ENCODE measurements at regions not wholly inside any gene's neighbourhood (a gene's known extent, or its start where the extent isn't known, plus 50 kb on each side); places are given as distances from the start of the nearest gene placed in this dataset.
"Not testable (repeated sequence)": the region's sequence is repeated elsewhere in the genome, so short reads cannot be mapped to it uniquely, and the experiment has no call there.

GRCh38 chr7:53596230-53596629 lies 560.8 kb downstream of the POM121L12 start:
- no peak for DNase-seq

GRCh38 chr7:53600296-53600695 lies 564.9 kb downstream of the POM121L12 start:
- no peak for DNase-seq

- peak; percentile 26 for DNase-seq
These were observed 567.5 kb downstream of the POM121L12 start for GRCh38 chr7:53602817-53603418.

DNA sequence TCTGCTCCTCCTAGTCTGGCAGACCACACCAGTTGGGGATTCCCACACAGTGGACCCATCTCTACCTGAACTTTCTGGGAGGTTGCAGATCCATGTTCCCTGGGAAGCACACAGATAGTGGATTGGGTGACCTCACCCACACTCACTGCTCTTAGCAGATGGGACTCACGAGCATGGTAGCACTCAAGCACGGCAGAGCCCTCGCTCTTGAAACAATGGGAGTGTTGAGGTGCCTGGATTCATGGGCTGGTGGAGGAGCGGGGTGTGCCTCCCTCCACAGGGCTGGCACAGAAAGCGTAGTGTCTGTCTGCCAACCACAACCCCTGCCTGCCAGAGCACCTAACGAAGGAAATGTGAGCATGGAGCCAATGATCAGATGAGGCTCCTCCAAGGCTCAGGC lies 568.0 kb downstream of the POM121L12 start:
- DNase-seq = no peak

DNA sequence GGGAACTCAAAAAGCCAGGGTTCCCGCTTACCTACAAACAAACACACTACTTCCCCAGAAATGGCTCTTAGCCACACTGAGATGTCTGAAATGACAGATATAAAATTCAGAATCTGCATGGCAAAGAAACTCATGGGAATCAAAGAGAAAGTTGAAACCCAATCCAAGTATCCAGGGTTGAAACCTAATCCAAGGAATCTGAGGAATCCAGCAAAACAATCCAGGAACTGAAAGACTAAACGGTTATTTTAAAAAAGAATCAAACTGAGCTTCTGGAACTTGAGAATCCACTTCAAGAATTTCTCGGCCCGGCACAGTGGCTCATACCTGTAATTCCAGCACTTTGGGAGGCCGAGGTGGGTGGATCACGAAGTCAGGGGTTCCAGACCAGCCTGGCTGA lies 568.8 kb downstream of the POM121L12 start:
- no peak for DNase-seq

DNA sequence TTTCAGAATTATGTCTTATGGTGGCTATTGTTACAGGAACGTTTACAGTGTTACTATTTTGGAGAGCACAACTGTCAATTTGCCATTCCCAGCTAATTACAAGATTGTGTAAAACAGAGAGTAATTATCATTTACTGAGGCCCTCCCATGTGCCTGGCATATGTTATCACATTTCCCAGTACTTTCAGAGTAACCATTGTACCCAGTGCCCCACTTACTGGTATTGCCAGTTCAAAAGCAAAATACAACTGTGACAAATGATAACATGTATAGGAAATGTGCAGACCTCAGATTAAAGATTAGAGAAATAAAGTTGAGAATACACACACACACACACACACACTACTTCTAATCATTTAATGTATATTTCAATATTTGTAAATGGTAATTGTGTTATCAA lies 572.5 kb downstream of the POM121L12 start:
- DNase-seq = no peak

- DNase-seq = no peak
These were observed 573.8 kb downstream of the POM121L12 start for GRCh38 chr7:53609185-53609584.

DNA sequence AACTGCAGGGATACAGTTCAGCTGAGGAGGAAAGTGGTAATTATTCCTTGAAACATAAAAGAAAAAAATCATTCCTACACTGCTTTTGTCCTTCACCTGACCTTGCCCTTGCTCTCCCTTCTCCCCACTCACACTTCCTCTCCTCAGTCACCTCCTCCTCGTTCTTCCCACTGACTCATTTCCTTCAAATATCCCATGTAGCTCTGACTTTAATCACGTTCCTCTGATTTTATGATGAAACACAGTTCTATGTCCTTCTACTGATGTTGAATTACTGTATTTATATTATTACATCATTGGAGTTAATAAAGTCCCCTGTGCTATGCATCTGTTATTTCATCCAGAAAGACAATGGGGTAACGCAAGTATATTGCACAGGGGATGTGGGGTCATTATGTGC lies 575.6 kb downstream of the POM121L12 start:
- no peak for DNase-seq

DNA sequence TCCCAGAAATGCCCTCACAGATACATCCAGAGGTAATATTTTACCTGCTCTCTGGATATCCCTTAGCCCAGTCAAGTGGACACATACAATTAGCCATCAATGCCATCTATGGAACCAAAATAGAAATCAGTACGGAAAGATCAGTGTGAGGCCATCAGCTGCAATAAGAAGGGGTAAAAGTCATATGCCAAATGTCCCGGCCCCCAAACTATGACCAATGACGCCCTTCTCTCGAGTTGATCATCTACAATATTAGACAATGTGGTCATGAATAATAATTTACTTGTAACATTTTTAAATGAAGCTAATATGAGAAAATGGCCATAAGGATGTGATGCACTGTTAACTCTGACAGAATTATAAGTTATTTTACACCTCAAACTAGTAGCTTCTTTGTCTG lies 588.9 kb downstream of the POM121L12 start:
- DNase-seq = no peak

DNA sequence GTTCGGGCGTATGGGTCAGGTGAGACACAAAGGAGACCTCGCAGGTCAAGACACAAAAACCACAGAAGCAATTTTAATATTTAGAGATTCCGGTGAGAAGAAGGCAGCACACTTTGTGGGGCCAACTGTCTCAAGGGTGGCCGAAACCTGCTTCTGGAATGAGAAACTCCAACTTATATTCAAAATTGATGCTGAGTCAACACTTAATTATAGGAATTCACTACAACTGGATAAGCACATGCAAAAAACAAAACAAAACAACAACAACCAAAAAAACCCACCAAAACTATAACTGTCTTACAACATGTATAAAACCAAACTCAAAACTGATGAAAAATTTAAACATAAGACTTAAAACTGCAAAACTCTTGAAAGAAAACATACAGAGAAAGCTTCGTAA lies 593.3 kb downstream of the POM121L12 start:
- no peak for DNase-seq

- DNase-seq = not testable (repeated sequence)
These were observed 599.8 kb downstream of the POM121L12 start for GRCh38 chr7:53635251-53635650.

GRCh38 chr7:53638517-53638916 lies 603.1 kb downstream of the POM121L12 start:
- no peak for DNase-seq

- DNase-seq = no peak
These were observed 605.7 kb downstream of the POM121L12 start for GRCh38 chr7:53641091-53641490.

GRCh38 chr7:53642361-53642760 lies 606.9 kb downstream of the POM121L12 start:
- no peak for DNase-seq

GRCh38 chr7:53642866-53643265 lies 607.4 kb downstream of the POM121L12 start:
- DNase-seq = no peak

DNA sequence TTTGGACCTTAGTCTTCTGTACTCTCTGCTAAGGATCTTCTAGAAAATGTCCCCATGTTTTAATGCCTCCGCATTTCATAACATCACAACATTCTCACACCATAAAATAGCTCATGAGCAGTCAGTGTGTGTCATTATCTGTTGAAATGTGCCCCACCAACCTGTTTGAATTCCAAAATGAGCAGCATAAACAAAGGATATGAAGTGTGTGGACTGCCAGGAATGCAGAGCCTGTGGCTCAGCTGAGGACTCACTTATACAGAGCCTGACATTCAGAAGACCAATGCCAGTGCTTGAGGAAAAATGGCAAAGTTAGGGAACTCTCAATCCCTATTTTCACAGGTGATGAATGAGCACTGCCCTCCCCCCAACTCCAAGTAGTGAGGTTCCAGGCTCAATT lies 621.4 kb downstream of the POM121L12 start:
- no peak for DNase-seq

GRCh38 chr7:53657586-53657985 lies 622.2 kb downstream of the POM121L12 start:
- DNase-seq = no peak

- no peak for DNase-seq
These were observed 623.5 kb downstream of the POM121L12 start for GRCh38 chr7:53658951-53659350.

DNA sequence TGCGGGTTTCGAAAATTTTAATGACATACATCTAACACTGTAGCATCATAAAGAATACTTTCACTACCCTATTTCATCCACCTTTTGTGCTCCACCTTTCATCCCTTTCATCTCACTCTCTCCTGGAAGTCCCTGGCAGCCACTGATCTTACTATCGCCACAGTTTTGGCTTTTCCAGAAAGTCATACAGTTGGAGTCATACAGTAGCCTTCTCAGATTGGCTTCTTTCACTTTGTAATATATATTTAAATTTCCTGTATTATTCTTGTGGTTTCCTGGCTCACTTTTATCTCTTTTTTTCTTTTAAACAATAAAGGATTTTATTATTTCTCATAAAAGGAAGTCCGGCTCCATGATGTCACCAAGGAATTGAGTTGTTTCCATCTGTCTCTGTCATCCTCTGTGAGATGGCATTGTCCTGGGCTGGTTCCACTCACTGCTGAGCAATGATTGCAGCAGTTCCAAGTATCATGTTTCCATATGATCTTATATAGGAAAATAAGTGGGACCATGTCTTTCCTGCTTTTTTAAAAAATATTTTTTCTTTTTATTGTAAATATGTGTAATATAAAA lies 626.3 kb downstream of the POM121L12 start:
- DNase-seq = no peak

- DNase-seq = peak; percentile 28
These were observed 637.2 kb downstream of the POM121L12 start for GRCh38 chr7:53672681-53673080.

- no peak for DNase-seq
These were observed 640.4 kb downstream of the POM121L12 start for GRCh38 chr7:53675835-53676234.

DNA sequence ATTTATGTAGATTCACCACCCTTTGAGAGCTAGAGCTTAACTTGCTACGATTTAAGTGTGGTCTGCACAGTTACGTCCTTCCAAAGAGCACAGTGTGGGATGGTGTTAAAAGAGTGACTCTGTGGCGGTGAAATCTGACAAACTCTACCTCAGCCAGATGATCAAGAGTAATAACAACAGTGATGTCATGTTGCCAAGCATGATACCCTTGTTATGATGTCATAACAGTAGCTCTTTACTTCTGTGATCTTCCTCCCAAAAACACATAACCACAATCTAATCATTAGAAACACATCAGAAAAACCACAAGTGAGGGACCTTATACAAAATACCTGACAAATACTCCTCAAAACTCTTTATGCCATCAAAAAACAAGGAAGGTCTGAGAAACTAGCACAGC lies 649.3 kb downstream of the POM121L12 start:
- no peak for DNase-seq

GRCh38 chr7:53690411-53690810 lies 655.0 kb downstream of the POM121L12 start:
- no peak for DNase-seq

- DNase-seq = no peak
These were observed 662.5 kb downstream of the POM121L12 start for GRCh38 chr7:53697913-53698312.

GRCh38 chr7:53699215-53699837 lies 663.9 kb downstream of the POM121L12 start:
- DNase-seq = no peak
